MM.1S (cell line): ENCODE measurements at regions not wholly inside any gene's neighbourhood (a gene's known extent, or its start where the extent isn't known, plus 50 kb on each side); places are given as distances from the start of the nearest gene placed in this dataset.

Experiments
- DNase-seq: peaks from one replicate; pipeline ENCODE4 v3.0.0-alpha.2; 2015
- H2AFZ ChIP-seq: fragments of 300-600 bp; sonication (generic); 2 replicates; pipeline ENCODE4 v1.6.0; 2016; ENCODE audit warnings: antibody characterized with exemption, low read length
- H3F3A ChIP-seq: fragments of 300-600 bp; sonication (generic); 2 replicates; pipeline ENCODE4 v1.6.1; 2016; ENCODE audit warnings: mild to moderate bottlenecking, antibody characterized with exemption, low read length, moderate library complexity, mixed read lengths; ENCODE audit not compliant: insufficient read depth
- H3K27ac ChIP-seq: fragments of 300-600 bp; sonication (generic); 2 replicates; pipeline ENCODE4 v1.5.1; 2016; ENCODE audit warnings: mild to moderate bottlenecking, low read length
- H3K27me3 ChIP-seq: fragments of 300-600 bp; sonication (generic); replicated peaks from 2 replicates; pipeline ENCODE4 v1.6.0; 2016; ENCODE audit warnings: low read length; ENCODE audit not compliant: insufficient read depth
- H3K36me3 ChIP-seq: fragments of 300-600 bp; sonication (generic); replicated peaks from 2 replicates; pipeline ENCODE4 v1.6.1; 2016; ENCODE audit warnings: mild to moderate bottlenecking, low read length, mixed read lengths; ENCODE audit not compliant: insufficient read depth
- H3K4me1 ChIP-seq: fragments of 300-600 bp; sonication (generic); 2 replicates; pipeline ENCODE4 v1.6.1; 2016; ENCODE audit warnings: low read length, mixed read lengths
- H3K4me2 ChIP-seq: fragments of 300-600 bp; sonication (generic); 2 replicates; pipeline ENCODE4 v1.6.0; 2016; ENCODE audit warnings: low read depth, low read length
- H3K4me3 ChIP-seq: fragments of 300-600 bp; sonication (generic); 2 replicates; pipeline ENCODE4 v1.5.1; 2016; ENCODE audit warnings: low read length, mixed read lengths
- H3K79me2 ChIP-seq: fragments of 300-600 bp; sonication (generic); 2 replicates; pipeline ENCODE4 v1.6.1; 2016; ENCODE audit warnings: mixed run types, low read length, mixed read lengths
- H3K9ac ChIP-seq: fragments of 300-600 bp; sonication (generic); 2 replicates; pipeline ENCODE4 v1.6.1; 2016; ENCODE audit warnings: low read length, mixed read lengths
- H3K9me2 ChIP-seq: fragments of 300-600 bp; sonication (generic); replicated peaks from 2 replicates; pipeline ENCODE4 v1.6.1; 2016; ENCODE audit warnings: mild to moderate bottlenecking, low read length, mixed read lengths; ENCODE audit not compliant: insufficient read depth
- H3K9me3 ChIP-seq: fragments of 300-600 bp; sonication (generic); replicated peaks from 2 replicates; pipeline ENCODE4 v1.6.1; 2016; ENCODE audit warnings: mild to moderate bottlenecking, low read length, mixed read lengths; ENCODE audit not compliant: insufficient read depth
- H4K20me1 ChIP-seq: fragments of 300-600 bp; sonication (generic); 2 replicates; pipeline ENCODE4 v1.6.1; 2016; ENCODE audit warnings: mild to moderate bottlenecking, low read length, moderate library complexity, mixed read lengths; ENCODE audit not compliant: insufficient read depth
- CTCF ChIP-seq: fragments of 300-600 bp; sonication (generic); IDR thresholded peaks from 2 replicates; pipeline ENCODE4 v1.5.1; 2016; ENCODE audit warnings: antibody characterized with exemption, low read length, mixed read lengths
- EZH2 ChIP-seq: fragments of 300-600 bp; sonication (generic); optimal IDR thresholded peaks from 2 replicates; pipeline ENCODE3; 2017; ENCODE audit warnings: low read depth, mild to moderate bottlenecking, antibody characterized with exemption, low read length, mixed read lengths
- EZH2phosphoT487 ChIP-seq: fragments of 300-600 bp; sonication (generic); IDR thresholded peaks from 2 replicates; pipeline ENCODE4 v1.6.1; 2018; ENCODE audit warnings: antibody characterized with exemption, low read length

GRCh38 chr5:125778791-125779190 lies 644.4 kb upstream of the GRAMD2B start:
- no peaks in the 10 kb centered on the region for H3K79me2 ChIP-seq
- TF ChIP-seq EZH2phosphoT487, result no peak
- TF ChIP-seq CTCF, result no peak
- H3K4me2 ChIP-seq, result no peak overlapping the region
- H3K9ac ChIP-seq, result no peak overlapping the region
- H3K9me2 ChIP-seq, result no peaks in the 10 kb centered on the region
- H3K27ac ChIP-seq, result no peak overlapping the region
- no peaks in the 10 kb centered on the region for H3K36me3 ChIP-seq
- H3K4me3 ChIP-seq, result no peak overlapping the region
- no peaks in the 10 kb centered on the region for H3K9me3 ChIP-seq
- no peaks in the 10 kb centered on the region for H3K27me3 ChIP-seq
- no peak overlapping the region for H2AFZ ChIP-seq
- no peak for DNase-seq
- no peaks in the 10 kb centered on the region for H3F3A ChIP-seq
- H4K20me1 ChIP-seq, result no peaks in the 10 kb centered on the region
- no peaks in the 10 kb centered on the region for H3K4me1 ChIP-seq

- DNase-seq, result no peak
- Histone ChIP-seq H3K4me3 (no peak overlapping the region), H3K9me3 (no peaks in the 10 kb centered on the region), H3K36me3 (no peaks in the 10 kb centered on the region), H4K20me1 (no peaks in the 10 kb centered on the region), H3K4me1 (no peaks in the 10 kb centered on the region), H2AFZ (no peak overlapping the region), H3K4me2 (no peak overlapping the region), H3K9me2 (no peaks in the 10 kb centered on the region), H3K79me2 (no peaks in the 10 kb centered on the region), H3K27ac (no peak overlapping the region), H3K9ac (no peak overlapping the region), H3K27me3 (no peaks in the 10 kb centered on the region), H3F3A (no peaks in the 10 kb centered on the region)
- TF ChIP-seq EZH2 (no peak), EZH2phosphoT487 (no peak), CTCF (no peak)
These were observed 637.8 kb upstream of the GRAMD2B start for GRCh38 chr5:125785407-125785806.

GRCh38 chr5:125786021-125786420 lies 637.2 kb upstream of the GRAMD2B start:
- H3K9me3 ChIP-seq, result no peaks in the 10 kb centered on the region
- H3K36me3 ChIP-seq, result no peaks in the 10 kb centered on the region
- no peaks in the 10 kb centered on the region for H3K27me3 ChIP-seq
- no peak for TF ChIP-seq EZH2
- TF ChIP-seq EZH2phosphoT487, result no peak
- no peak for TF ChIP-seq CTCF
- H3K4me1 ChIP-seq, result no peaks in the 10 kb centered on the region
- H3K79me2 ChIP-seq, result no peaks in the 10 kb centered on the region
- H4K20me1 ChIP-seq, result no peaks in the 10 kb centered on the region
- H3K27ac ChIP-seq, result no peak overlapping the region
- no peak overlapping the region for H3K4me3 ChIP-seq
- no peak for DNase-seq
- H3F3A ChIP-seq, result no peaks in the 10 kb centered on the region
- no peak overlapping the region for H3K4me2 ChIP-seq
- no peak overlapping the region for H3K9ac ChIP-seq
- H3K9me2 ChIP-seq, result no peaks in the 10 kb centered on the region
- no peak overlapping the region for H2AFZ ChIP-seq

- Histone ChIP-seq H3K27me3 (no peaks in the 10 kb centered on the region), H3K4me3 (no peak overlapping the region), H3K79me2 (no peaks in the 10 kb centered on the region), H3K9me3 (no peaks in the 10 kb centered on the region), H2AFZ (no peak overlapping the region), H3K4me1 (no peaks in the 10 kb centered on the region), H3K9me2 (no peaks in the 10 kb centered on the region), H3K9ac (no peak overlapping the region), H3F3A (no peaks in the 10 kb centered on the region), H3K36me3 (no peaks in the 10 kb centered on the region), H3K4me2 (no peak overlapping the region), H4K20me1 (no peaks in the 10 kb centered on the region), H3K27ac (no peak overlapping the region)
- TF ChIP-seq CTCF, result no peak
- no peak for TF ChIP-seq EZH2phosphoT487
- no peak for TF ChIP-seq EZH2
- DNase-seq, result no peak
These were observed 629.7 kb upstream of the GRAMD2B start for GRCh38 chr5:125793470-125793869.
